HEK293 (cell line): ENCODE measurements at regions not wholly inside any gene's neighbourhood (a gene's known extent, or its start where the extent isn't known, plus 50 kb on each side); places are given as distances from the start of the nearest gene placed in this dataset.

ENCODE experiments used
- CTCF ChIA-PET: fragments of 350-600 bp; formaldehyde crosslinking; extraction: SDS; loops from one replicate; lab custom pipeline; 2021; ENCODE audit warnings: antibody characterized with exemption; lab: Yijun Ruan, JAX
- POLR2A ChIA-PET: fragments of 300-600 bp; formaldehyde crosslinking; extraction: SDS; loops from one replicate; lab custom pipeline; 2020; ENCODE audit warnings: antibody characterized with exemption, inconsistent platforms; lab: Yijun Ruan, JAX
- H3K27ac ChIP-seq: fragments of 200-500 bp; sonication (Bioruptor generic); 2 replicates; pipeline ENCODE4 v1.5.1; 2014; ENCODE audit warnings: low read depth, low read length, control low read depth, inconsistent platforms; ENCODE audit errors: extremely low read depth
- H3K36me3 ChIP-seq, 2 experiments: fragments of 200-500 bp in 1 of 2; sonication (Bioruptor generic) in 1 of 2; 1 replicate in 1 of 2; 2 replicates in 1 of 2; pipeline ENCODE4 v1.5.1; 2014 to 2017; ENCODE audit warnings: inconsistent platforms in 2 of 2, low read length in 2 of 2; ENCODE audit not compliant: control insufficient read depth in 2 of 2, insufficient read depth in 1 of 2
- H3K4me1 ChIP-seq: fragments of 200-500 bp; sonication (Bioruptor generic); 2 replicates; pipeline ENCODE4 v1.5.1; 2014; ENCODE audit warnings: mild to moderate bottlenecking, low read length, inconsistent platforms; ENCODE audit not compliant: control insufficient read depth, insufficient read depth
- H3K4me3 ChIP-seq: 2 replicates; pipeline ENCODE4 v1.5.1; 2011; ENCODE audit warnings: low read depth, mild to moderate bottlenecking, control low read depth, low read length, moderate library complexity
- H3K9me3 ChIP-seq: fragments of 200-500 bp; sonication (Bioruptor generic); 2 replicates; pipeline ENCODE4 v1.5.1; 2014; ENCODE audit warnings: low read depth, low read length, inconsistent platforms; ENCODE audit not compliant: control insufficient read depth, insufficient read depth
- BCL11B ChIP-seq: fragments of 450-650 bp; formaldehyde crosslinking; IDR thresholded peaks from 2 replicates; pipeline ENCODE4 v1.5.1; 2016; ENCODE audit warnings: low read depth, missing biosample characterization, missing genetic modification characterization
- EGR2 ChIP-seq: fragments of 450-650 bp; formaldehyde crosslinking; IDR thresholded peaks from 2 replicates; pipeline ENCODE4 v1.5.1; 2016; ENCODE audit warnings: low read depth, missing biosample characterization, missing genetic modification characterization
- GFI1B ChIP-seq: fragments of 450-650 bp; formaldehyde crosslinking; IDR thresholded peaks from 2 replicates; pipeline ENCODE4 v1.5.1; 2016; ENCODE audit warnings: missing biosample characterization, missing genetic modification characterization
- MZF1 ChIP-seq: fragments of 450-650 bp; formaldehyde crosslinking; IDR thresholded peaks from 2 replicates; pipeline ENCODE4 v1.5.1; 2017; ENCODE audit warnings: missing biosample characterization, missing genetic modification characterization, borderline replicate concordance
- ZFP37 ChIP-seq: fragments of 450-650 bp; formaldehyde crosslinking; IDR thresholded peaks from 2 replicates; pipeline ENCODE4 v1.5.1; 2016; ENCODE audit warnings: missing biosample characterization, missing genetic modification characterization
- ZNF140 ChIP-seq: fragments of 450-650 bp; formaldehyde crosslinking; IDR thresholded peaks from 2 replicates; pipeline ENCODE4 v1.5.1; 2016; ENCODE audit warnings: missing biosample characterization, missing genetic modification characterization
- ZNF157 ChIP-seq: fragments of 450-650 bp; formaldehyde crosslinking; IDR thresholded peaks from 2 replicates; pipeline ENCODE4 v1.5.1; 2016; ENCODE audit warnings: missing biosample characterization, missing genetic modification characterization
- ZNF175 ChIP-seq: fragments of 450-650 bp; formaldehyde crosslinking; IDR thresholded peaks from 2 replicates; pipeline ENCODE4 v1.5.1; 2016; ENCODE audit warnings: missing biosample characterization, missing genetic modification characterization
- ZNF202 ChIP-seq: fragments of 450-650 bp; formaldehyde crosslinking; IDR thresholded peaks from 2 replicates; pipeline ENCODE4 v1.5.1; 2016; ENCODE audit warnings: missing biosample characterization, missing genetic modification characterization, borderline replicate concordance
- ZNF26 ChIP-seq: fragments of 450-650 bp; formaldehyde crosslinking; IDR thresholded peaks from 2 replicates; pipeline ENCODE4 v1.5.1; 2016; ENCODE audit warnings: missing biosample characterization, missing genetic modification characterization
- ZNF426 ChIP-seq: fragments of 450-650 bp; formaldehyde crosslinking; IDR thresholded peaks from 2 replicates; pipeline ENCODE4 v1.5.1; 2017; ENCODE audit warnings: missing biosample characterization, missing genetic modification characterization, mild to moderate bottlenecking, inconsistent platforms, moderate library complexity
- ZNF488 ChIP-seq: fragments of 450-650 bp; formaldehyde crosslinking; IDR thresholded peaks from 2 replicates; pipeline ENCODE4 v1.5.1; 2016; ENCODE audit warnings: missing biosample characterization, missing genetic modification characterization
- ZNF624 ChIP-seq: fragments of 450-650 bp; formaldehyde crosslinking; IDR thresholded peaks from 2 replicates; pipeline ENCODE4 v1.5.1; 2017; ENCODE audit warnings: missing biosample characterization, missing genetic modification characterization
- ZNF626 ChIP-seq: fragments of 450-650 bp; sonication (Bioruptor Pico); formaldehyde crosslinking; IDR thresholded peaks from 2 replicates; pipeline ENCODE4 v1.5.1; 2018; ENCODE audit warnings: missing biosample characterization, missing genetic modification characterization, inconsistent platforms
- ZNF639 ChIP-seq: fragments of 450-650 bp; formaldehyde crosslinking; IDR thresholded peaks from 2 replicates; pipeline ENCODE4 v1.5.1; 2016; ENCODE audit warnings: missing biosample characterization, missing genetic modification characterization
- ZNF785 ChIP-seq: fragments of 450-650 bp; formaldehyde crosslinking; IDR thresholded peaks from 2 replicates; pipeline ENCODE4 v1.5.1; 2016; ENCODE audit warnings: missing biosample characterization, missing genetic modification characterization
- ZSCAN16 ChIP-seq: fragments of 450-650 bp; formaldehyde crosslinking; IDR thresholded peaks from 2 replicates; pipeline ENCODE4 v1.5.1; 2016; ENCODE audit warnings: missing biosample characterization, missing genetic modification characterization
- ZSCAN5A ChIP-seq: fragments of 450-650 bp; formaldehyde crosslinking; IDR thresholded peaks from 2 replicates; pipeline ENCODE4 v1.5.1; 2016; ENCODE audit warnings: missing biosample characterization, missing genetic modification characterization
- TF ChIP-seq, protein P1 (sequence below): fragments of 450-650 bp; formaldehyde crosslinking; IDR thresholded peaks from 2 replicates; pipeline ENCODE4 v1.5.1; 2016; ENCODE audit warnings: missing biosample characterization, missing genetic modification characterization, borderline replicate concordance
- TF ChIP-seq, protein P2 (sequence below): fragments of 450-650 bp; IDR thresholded peaks from 2 replicates; pipeline ENCODE4 v1.5.1; 2018; ENCODE audit warnings: missing biosample characterization, missing genetic modification characterization
- TF ChIP-seq, protein P3 (sequence below): fragments of 450-650 bp; formaldehyde crosslinking; IDR thresholded peaks from 2 replicates; pipeline ENCODE4; 2016; ENCODE audit warnings: missing biosample characterization, missing genetic modification characterization

GRCh38 chr6:87905101-87905641 lies 142.5 kb upstream of the SPACA1 start (continued):
- TF ChIP-seq ZNF488, result no peak
- TF ChIP-seq ZSCAN16 (tag by site-specific recombination), result no peak
- TF ChIP-seq GFI1B (tag by site-specific recombination), result no peak
- TF ChIP-seq, protein P1, sequence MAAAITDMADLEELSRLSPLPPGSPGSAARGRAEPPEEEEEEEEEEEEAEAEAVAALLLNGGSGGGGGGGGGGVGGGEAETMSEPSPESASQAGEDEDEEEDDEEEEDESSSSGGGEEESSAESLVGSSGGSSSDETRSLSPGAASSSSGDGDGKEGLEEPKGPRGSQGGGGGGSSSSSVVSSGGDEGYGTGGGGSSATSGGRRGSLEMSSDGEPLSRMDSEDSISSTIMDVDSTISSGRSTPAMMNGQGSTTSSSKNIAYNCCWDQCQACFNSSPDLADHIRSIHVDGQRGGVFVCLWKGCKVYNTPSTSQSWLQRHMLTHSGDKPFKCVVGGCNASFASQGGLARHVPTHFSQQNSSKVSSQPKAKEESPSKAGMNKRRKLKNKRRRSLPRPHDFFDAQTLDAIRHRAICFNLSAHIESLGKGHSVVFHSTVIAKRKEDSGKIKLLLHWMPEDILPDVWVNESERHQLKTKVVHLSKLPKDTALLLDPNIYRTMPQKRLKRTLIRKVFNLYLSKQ (tag by site-specific recombination), result no peak

DNA sequence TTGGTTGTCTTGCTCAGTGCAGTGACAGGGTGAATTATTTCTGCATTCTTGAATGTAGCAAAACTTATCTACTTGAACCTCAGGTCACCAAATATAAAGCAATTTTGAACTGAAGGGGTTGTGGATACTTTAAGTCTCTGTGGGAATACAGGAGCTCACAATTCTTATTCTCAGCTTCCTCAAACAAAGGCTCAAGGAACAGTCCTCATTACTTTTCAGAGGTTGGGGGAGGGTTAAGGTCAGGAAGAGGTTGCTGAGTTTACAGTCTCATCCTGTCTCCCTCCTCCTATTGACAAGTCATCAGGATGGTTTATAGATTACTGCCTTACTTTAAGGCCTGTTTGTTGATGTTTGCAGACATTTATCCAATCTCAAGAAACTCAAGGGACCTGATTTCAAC lies 143.6 kb upstream of the SPACA1 start:
- CTCF ChIA-PET, result interaction anchor here (0.5 kb wide), 1 partner anchor 570 kb away, joined by 3 read pairs; no protein-coding TSS in a partner anchor
- H3K27ac ChIP-seq, result no peak overlapping the region
- POLR2A ChIA-PET, result no interaction called here
- TF ChIP-seq ZNF26 (tag by site-specific recombination) (no peak), BCL11B (no peak)
- TF ChIP-seq, protein P2, sequence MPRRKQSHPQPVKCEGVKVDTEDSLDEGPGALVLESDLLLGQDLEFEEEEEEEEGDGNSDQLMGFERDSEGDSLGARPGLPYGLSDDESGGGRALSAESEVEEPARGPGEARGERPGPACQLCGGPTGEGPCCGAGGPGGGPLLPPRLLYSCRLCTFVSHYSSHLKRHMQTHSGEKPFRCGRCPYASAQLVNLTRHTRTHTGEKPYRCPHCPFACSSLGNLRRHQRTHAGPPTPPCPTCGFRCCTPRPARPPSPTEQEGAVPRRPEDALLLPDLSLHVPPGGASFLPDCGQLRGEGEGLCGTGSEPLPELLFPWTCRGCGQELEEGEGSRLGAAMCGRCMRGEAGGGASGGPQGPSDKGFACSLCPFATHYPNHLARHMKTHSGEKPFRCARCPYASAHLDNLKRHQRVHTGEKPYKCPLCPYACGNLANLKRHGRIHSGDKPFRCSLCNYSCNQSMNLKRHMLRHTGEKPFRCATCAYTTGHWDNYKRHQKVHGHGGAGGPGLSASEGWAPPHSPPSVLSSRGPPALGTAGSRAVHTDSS, result no peak
- H3K9me3 ChIP-seq, result no peaks in the 10 kb centered on the region
- no peak overlapping the region for H3K4me3 ChIP-seq
- H3K4me1 ChIP-seq, result no peaks in the 10 kb centered on the region; the same call in 1 of the 2 replicates
- no peaks in the 10 kb centered on the region for H3K36me3 ChIP-seq

- Histone ChIP-seq H3K27ac (no peak overlapping the region), H3K9me3 (no peaks in the 10 kb centered on the region), H3K36me3 (no peaks in the 10 kb centered on the region), H3K4me3 (no peak overlapping the region), H3K4me1 (no peaks in the 10 kb centered on the region; the same call in 1 of the 2 replicates)
- ChIA-PET POLR2A (no interaction called here), CTCF (interaction anchor here (0.5 kb wide), 1 partner anchor 571 kb away, joined by 3 read pairs; no protein-coding TSS in a partner anchor)
- TF ChIP-seq ZNF785 (tag by site-specific recombination) (no peak), ZNF624 (no peak), ZNF202 (tag by site-specific recombination) (no peak), ZNF639 (tag by site-specific recombination) (no peak), ZFP37 (tag by site-specific recombination) (no peak), ZNF426 (tag by site-specific recombination) (no peak), ZSCAN5A (tag by site-specific recombination) (no peak), ZNF626 (tag by site-specific recombination) (no peak), ZNF140 (no peak), EGR2 (tag by site-specific recombination) (no peak), ZNF175 (tag by site-specific recombination) (no peak), MZF1 (tag by site-specific recombination) (no peak), ZNF157 (no peak)
- TF ChIP-seq, protein P3, sequence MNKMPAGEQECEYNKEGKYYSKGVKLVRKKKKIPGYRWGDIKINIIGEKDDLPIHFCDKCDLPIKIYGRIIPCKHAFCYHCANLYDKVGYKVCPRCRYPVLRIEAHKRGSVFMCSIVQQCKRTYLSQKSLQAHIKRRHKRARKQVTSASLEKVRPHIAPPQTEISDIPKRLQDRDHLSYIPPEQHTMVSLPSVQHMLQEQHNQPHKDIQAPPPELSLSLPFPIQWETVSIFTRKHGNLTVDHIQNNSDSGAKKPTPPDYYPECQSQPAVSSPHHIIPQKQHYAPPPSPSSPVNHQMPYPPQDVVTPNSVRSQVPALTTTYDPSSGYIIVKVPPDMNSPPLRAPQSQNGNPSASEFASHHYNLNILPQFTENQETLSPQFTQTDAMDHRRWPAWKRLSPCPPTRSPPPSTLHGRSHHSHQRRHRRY, result no peak
These were observed 144.3 kb upstream of the SPACA1 start for GRCh38 chr6:87903323-87903722.
